ENCODE measurements at regions not wholly inside any gene's neighbourhood (a gene's known extent, or its start where the extent isn't known, plus 50 kb on each side); places are given as distances from the start of the nearest gene placed in this dataset.

GRCh38 chr20:24866008-24866407 is 83.1 kb upstream of the CST7 start:
- DNase-seq (ENCODE audit: low read depth, low spot score): no peak
- TF ChIP-seq FOS (IDR thresholded peaks at IDR 0.05; ENCODE audit: borderline replicate concordance, insufficient read depth, low read length) (no peak), POLR2AphosphoS5 (IDR thresholded peaks at IDR 0.05; ENCODE audit: insufficient read depth, low read depth, low read length) (no peak), MYC (IDR thresholded peaks at IDR 0.05; ENCODE audit: low read depth, low read length) (no peak), EZH2 (IDR thresholded peaks at IDR 0.05; ENCODE audit: borderline replicate concordance, low read depth, low read length, severe bottlenecking) (no peak)
- H4K20me1 ChIP-seq (replicated peaks; ENCODE audit: control insufficient read depth, extremely low read depth, insufficient read depth, low read length): no peaks in the 10 kb centered on the region
- H3K9me3 ChIP-seq (replicated peaks; ENCODE audit: control insufficient read depth, insufficient read depth, low read length): peaks cover 6% of the 10 kb centered on the region
- intact Hi-C loops (cut with micrococcal nuclease): no loop called here
- BruUV-seq (replicated peaks): no TSS peak
- no peak overlapping the region for H3K27ac ChIP-seq (ENCODE audit: insufficient read depth, low read depth, low read length)
- FAIRE-seq: no peak
- dilution Hi-C loops (cut with MboI; ENCODE audit: extremely low pct_ligation_motif_present, low sequenced_read_pairs): no loop called here
- ChIA-PET POLR2A (no interaction called here), CTCF (no interaction called here)
- H3K9me1 ChIP-seq (replicated peaks; ENCODE audit: control insufficient read depth, extremely low read depth, insufficient read depth, low read length): no peaks in the 10 kb centered on the region
- no peaks in the 10 kb centered on the region for H3K4me1 ChIP-seq (ENCODE audit: control insufficient read depth, extremely low read depth, insufficient read depth, low read length)
- no peak overlapping the region for H3K4me3 ChIP-seq (replicated peaks in 1 of 3; ENCODE audit: insufficient read depth in 1 of 3, low read depth in 1 of 3, low read length in 3 of 3)
- H3K79me2 ChIP-seq (ENCODE audit: control insufficient read depth, insufficient read depth, low read length): no peaks in the 10 kb centered on the region
- H2AFZ ChIP-seq (ENCODE audit: low read depth, low read length): no peak overlapping the region
- H3K9ac ChIP-seq (replicated peaks; ENCODE audit: extremely low read depth, insufficient read depth, low read length): no peak overlapping the region
- no peaks in the 10 kb centered on the region for H3K36me3 ChIP-seq (ENCODE audit: control insufficient read depth in 2 of 2, extremely low read depth in 1 of 2, insufficient read depth in 2 of 2, low read length in 2 of 2)
- no peak overlapping the region for H3K4me2 ChIP-seq (ENCODE audit: insufficient read depth, low read length)
- no peaks in the 10 kb centered on the region for H3K27me3 ChIP-seq (ENCODE audit: control insufficient read depth in 2 of 2, insufficient read depth in 2 of 2, low read length in 2 of 2)

- Histone ChIP-seq H2AFZ (ENCODE audit: low read depth, low read length) (no peak overlapping the region), H3K9ac (replicated peaks; ENCODE audit: extremely low read depth, insufficient read depth, low read length) (no peak overlapping the region), H3K4me1 (ENCODE audit: control insufficient read depth, extremely low read depth, insufficient read depth, low read length) (no peaks in the 10 kb centered on the region), H3K4me2 (ENCODE audit: insufficient read depth, low read length) (no peak overlapping the region), H3K27me3 (ENCODE audit: control insufficient read depth in 2 of 2, insufficient read depth in 2 of 2, low read length in 2 of 2) (no peaks in the 10 kb centered on the region), H3K79me2 (ENCODE audit: control insufficient read depth, insufficient read depth, low read length) (no peaks in the 10 kb centered on the region), H3K9me1 (replicated peaks; ENCODE audit: control insufficient read depth, extremely low read depth, insufficient read depth, low read length) (no peaks in the 10 kb centered on the region), H3K4me3 (replicated peaks in 1 of 3; ENCODE audit: insufficient read depth in 1 of 3, low read depth in 1 of 3, low read length in 3 of 3) (no peak overlapping the region), H4K20me1 (replicated peaks; ENCODE audit: control insufficient read depth, extremely low read depth, insufficient read depth, low read length) (no peaks in the 10 kb centered on the region), H3K9me3 (replicated peaks; ENCODE audit: control insufficient read depth, insufficient read depth, low read length) (peaks cover 6% of the 10 kb centered on the region), H3K36me3 (ENCODE audit: control insufficient read depth in 2 of 2, extremely low read depth in 1 of 2, insufficient read depth in 2 of 2, low read length in 2 of 2) (no peaks in the 10 kb centered on the region), H3K27ac (ENCODE audit: insufficient read depth, low read depth, low read length) (no peak overlapping the region)
- DNase-seq (ENCODE audit: low read depth, low spot score) (no peak), FAIRE-seq (no peak)
- CTCF ChIA-PET: no interaction called here
- intact Hi-C loops (cut with micrococcal nuclease): no loop called here
- TF ChIP-seq MYC (IDR thresholded peaks at IDR 0.05; ENCODE audit: low read depth, low read length) (no peak), JUN (IDR thresholded peaks at IDR 0.05; ENCODE audit: borderline replicate concordance, insufficient read depth, insufficient read length, low read depth) (no peak), FOS (IDR thresholded peaks at IDR 0.05; ENCODE audit: borderline replicate concordance, insufficient read depth, low read length) (no peak)
- dilution Hi-C loops (cut with MboI; ENCODE audit: extremely low pct_ligation_motif_present, low sequenced_read_pairs): no loop called here
- POLR2A ChIA-PET: no interaction called here
- BruUV-seq (replicated peaks): no TSS peak
Measured at GRCh38 chr20:24866742-24867141, 82.3 kb upstream of the CST7 start.

Measured in endothelial cell of umbilical vein (primary cell).